ENCODE measurements at regions not wholly inside any gene's neighbourhood (a gene's known extent, or its start where the extent isn't known, plus 50 kb on each side); places are given as distances from the start of the nearest gene placed in this dataset.

- Histone ChIP-seq H3K27ac (ENCODE audit: low read depth, low read length) (no peak overlapping the region), H2AFZ (ENCODE audit: low read depth, low read length, poor library complexity, severe bottlenecking) (no peak overlapping the region), H3K4me2 (ENCODE audit: low read length) (no peak overlapping the region), H3K9me2 (ENCODE audit: insufficient read depth) (no peaks in the 10 kb centered on the region), H3K4me1 (ENCODE audit: control insufficient read depth in 1 of 2, insufficient read depth in 2 of 2, low read length in 2 of 2) (no peaks in the 10 kb centered on the region), H3K79me2 (ENCODE audit: insufficient read depth, low read length) (no peaks in the 10 kb centered on the region), H3K36me3 (ENCODE audit: control insufficient read depth in 1 of 2, insufficient read depth in 2 of 2, low read length in 2 of 2) (no peaks in the 10 kb centered on the region), H3K4me3 (replicated peaks in 1 of 2; ENCODE audit: low read depth in 1 of 2, low read length in 2 of 2) (no peak overlapping the region), H3K9ac (ENCODE audit: low read length) (no peak overlapping the region), H3K27me3 (ENCODE audit: insufficient read depth, low read length) (peaks cover 44% of the 10 kb centered on the region), H3K9me3 (ENCODE audit: control insufficient read depth in 1 of 2, insufficient read depth in 1 of 2, low read depth in 1 of 2, low read length in 2 of 2) (no peaks in the 10 kb centered on the region), H4K20me1 (ENCODE audit: insufficient read depth) (no peaks in the 10 kb centered on the region)
- RAD21 ChIA-PET (ENCODE audit: low non-redundant PET in 1 of 2, low total read pairs in 2 of 2, uncharacterized antibody in 2 of 2, unreplicated experiment in 2 of 2): no interaction called here
- POLR2A ChIA-PET: no interaction called here
- BruUV-seq (replicated peaks): no TSS peak
- CTCF ChIA-PET: no interaction called here
- intact Hi-C loops (cut with micrococcal nuclease): no loop called here
- no peak for DNase-seq (ENCODE audit: low read depth, low spot score)
- ATAC-seq: no peak
- TF ChIP-seq ELF1 (IDR thresholded peaks at IDR 0.05; ENCODE audit: borderline replicate concordance, low read depth) (no peak), TCF7L2 (IDR thresholded peaks at IDR 0.05; ENCODE audit: borderline replicate concordance, extremely low read depth, insufficient read depth, insufficient read length) (no peak), POLR2AphosphoS5 (IDR thresholded peaks at IDR 0.05; ENCODE audit: low read depth, low read length) (no peak), EZH2 (IDR thresholded peaks at IDR 0.05) (no peak), JUND (IDR thresholded peaks at IDR 0.05) (no peak), CBX3 (IDR thresholded peaks at IDR 0.05; ENCODE audit: low read depth) (no peak), YY1 (IDR thresholded peaks at IDR 0.05; ENCODE audit: extremely low read depth, insufficient replicate concordance, low read depth, low read length) (no peak), ATF3 (IDR thresholded peaks at IDR 0.05) (no peak), POLR2A (IDR thresholded peaks at IDR 0.05; ENCODE audit: borderline replicate concordance, extremely low read depth, insufficient read depth, insufficient read length) (no peak)
Measured at GRCh38 chr6:40735521-40735920, 148.4 kb upstream of the LRFN2 start.

- CTCF ChIA-PET: no interaction called here
- TF ChIP-seq CTCF (IDR thresholded peaks at IDR 0.05 in 2 of 3, conservative IDR thresholded peaks at IDR 0.05 in 1 of 3; ENCODE audit: borderline replicate concordance in 1 of 3, insufficient read depth in 1 of 3, low read depth in 2 of 3, low read length in 2 of 3): no peak
- TF ChIP-seq POLR2A (IDR thresholded peaks at IDR 0.05; ENCODE audit: borderline replicate concordance, extremely low read depth, insufficient read depth, insufficient read length): no peak
- no peak for TF ChIP-seq FOSL1 (IDR thresholded peaks at IDR 0.05; ENCODE audit: low read depth)
- no peak for TF ChIP-seq POLR2AphosphoS5 (IDR thresholded peaks at IDR 0.05; ENCODE audit: low read depth, low read length)
- TF ChIP-seq JUND (IDR thresholded peaks at IDR 0.05): no peak
- TF ChIP-seq RAD21 (IDR thresholded peaks at IDR 0.05; ENCODE audit: low read depth): no peak
- no peak for TF ChIP-seq ZFX (IDR thresholded peaks at IDR 0.05)
- no peak for TF ChIP-seq SP1 (IDR thresholded peaks at IDR 0.05; ENCODE audit: low read depth)
- TF ChIP-seq ZBTB33 (IDR thresholded peaks at IDR 0.05; ENCODE audit: extremely low read depth, insufficient replicate concordance, low read length): no peak
Measured at GRCh38 chr6:40735121-40735520, 148.0 kb upstream of the LRFN2 start.

More at GRCh38 chr6:40735121-40735520, 148.0 kb upstream of the LRFN2 start:
- BruUV-seq (replicated peaks): no TSS peak
- Histone ChIP-seq H3K36me3 (ENCODE audit: control insufficient read depth in 1 of 2, insufficient read depth in 2 of 2, low read length in 2 of 2) (no peaks in the 10 kb centered on the region), H2AFZ (ENCODE audit: low read depth, low read length, poor library complexity, severe bottlenecking) (no peak overlapping the region), H3K27ac (ENCODE audit: low read depth, low read length) (no peak overlapping the region), H3K27me3 (ENCODE audit: insufficient read depth, low read length) (peaks cover 43% of the 10 kb centered on the region), H3K9me2 (ENCODE audit: insufficient read depth) (no peaks in the 10 kb centered on the region), H3K9me3 (ENCODE audit: control insufficient read depth in 1 of 2, insufficient read depth in 1 of 2, low read depth in 1 of 2, low read length in 2 of 2) (no peaks in the 10 kb centered on the region), H3K79me2 (ENCODE audit: insufficient read depth, low read length) (no peaks in the 10 kb centered on the region), H3K9ac (ENCODE audit: low read length) (no peak overlapping the region), H3K4me1 (ENCODE audit: control insufficient read depth in 1 of 2, insufficient read depth in 2 of 2, low read length in 2 of 2) (no peaks in the 10 kb centered on the region), H4K20me1 (ENCODE audit: insufficient read depth) (no peaks in the 10 kb centered on the region), H3K4me2 (ENCODE audit: low read length) (no peak overlapping the region), H3K4me3 (replicated peaks in 1 of 2; ENCODE audit: low read depth in 1 of 2, low read length in 2 of 2) (no peak overlapping the region)
- ATAC-seq: no peak
- POLR2A ChIA-PET: no interaction called here
- intact Hi-C loops (cut with micrococcal nuclease): no loop called here
- RAD21 ChIA-PET (ENCODE audit: low non-redundant PET in 1 of 2, low total read pairs in 2 of 2, uncharacterized antibody in 2 of 2, unreplicated experiment in 2 of 2): no interaction called here
- DNase-seq (ENCODE audit: low read depth, low spot score): no peak

All from HCT116 (cell line).